Left lung (tissue), 4 donors: ENCODE measurements at regions not wholly inside any gene's neighbourhood (a gene's known extent, or its start where the extent isn't known, plus 50 kb on each side); places are given as distances from the start of the nearest gene placed in this dataset.

Experiments used
- ATAC-seq: fragments of 200-7000 bp; cut with Tn5 transposase; one replicate; pipeline ENCODE4 v1.9.1; 2020; ENCODE audit warnings: moderate library complexity
- DNase-seq, 4 donors: peaks; one replicate each; pipeline ENCODE4 v3.0.0-alpha.2; 2013 to 2020
- H3K27ac ChIP-seq, 2 donors: fragments of 200-600 bp; sonication (generic) in 1 of 2; one replicate each; pipeline versions ENCODE4 v1.5.0 to v1.8.0; 2020 to 2021
- H3K27me3 ChIP-seq, 2 donors: fragments of 200-600 bp; sonication (generic) in 1 of 2; one replicate each; pipeline versions ENCODE4 v1.5.0 to v1.8.0; 2020 to 2021
- H3K36me3 ChIP-seq, 2 donors: fragments of 200-600 bp; sonication (generic) in 1 of 2; one replicate each; pipeline versions ENCODE4 v1.5.0 to v1.8.0; 2020 to 2021
- H3K4me1 ChIP-seq, 2 donors: fragments of 200-600 bp; one replicate each; pipeline ENCODE4 v1.8.0; 2021
- H3K4me3 ChIP-seq, 2 donors: fragments of 200-600 bp; sonication (generic) in 1 of 2; one replicate each; pipeline versions ENCODE4 v1.5.0 to v1.8.0; 2020 to 2021; ENCODE audit warnings: mild to moderate bottlenecking in 1 of 2
- H3K9me3 ChIP-seq, 2 donors: fragments of 200-600 bp; sonication (generic) in 1 of 2; one replicate each; pipeline versions ENCODE4 v1.5.0 to v1.8.0; 2020 to 2021
- intact Hi-C, 2 donors: fragments of 100-400 bp; cut with DNase I; formaldehyde crosslinking; loops; one replicate each; pipeline versions ENCODE4 v1.11.2 to v1.14.2; 2022
- TF ChIP-seq, protein P1 (sequence below), 2 donors: fragments of 200-600 bp; sonication (generic) in 1 of 2; IDR thresholded peaks; one replicate each; pipeline versions ENCODE4 v1.5.0 to v1.8.0; 2021; ENCODE audit warnings: antibody characterized with exemption in 2 of 2
- donor health status: DM: no; HTN: yes; CAD: no.
- donor health status: DM: no; HTN: no; CAD: no.

DNA sequence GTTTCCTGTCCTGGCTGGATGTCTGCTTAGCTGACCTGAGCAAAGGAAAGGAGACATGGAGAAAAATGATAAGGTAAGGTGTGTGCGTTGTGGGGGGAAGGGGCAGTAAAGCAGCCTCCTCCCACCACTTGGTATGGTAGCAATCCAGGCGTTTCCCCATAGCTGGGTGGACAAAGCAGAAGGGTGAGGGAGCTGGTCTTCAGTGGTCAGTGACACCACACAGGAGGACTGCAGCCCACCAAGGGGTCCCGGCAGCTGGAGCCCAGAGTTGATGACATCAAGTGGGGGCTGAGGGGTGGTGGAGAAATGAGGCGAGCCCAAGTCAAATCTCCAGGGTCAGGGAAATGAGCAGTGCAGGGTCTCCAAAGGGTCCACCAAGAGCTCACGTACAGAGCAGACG is 69.3 kb upstream of the LRRN2 start:
- H3K27me3 ChIP-seq, result peaks cover 0 to 12% of the 10 kb centered on the region in 2 donors
- no peaks in the 10 kb centered on the region for H3K4me1 ChIP-seq
- H3K27ac ChIP-seq, result no peak overlapping the region
- H3K36me3 ChIP-seq, result no peaks in the 10 kb centered on the region
- TF ChIP-seq, protein P1, sequence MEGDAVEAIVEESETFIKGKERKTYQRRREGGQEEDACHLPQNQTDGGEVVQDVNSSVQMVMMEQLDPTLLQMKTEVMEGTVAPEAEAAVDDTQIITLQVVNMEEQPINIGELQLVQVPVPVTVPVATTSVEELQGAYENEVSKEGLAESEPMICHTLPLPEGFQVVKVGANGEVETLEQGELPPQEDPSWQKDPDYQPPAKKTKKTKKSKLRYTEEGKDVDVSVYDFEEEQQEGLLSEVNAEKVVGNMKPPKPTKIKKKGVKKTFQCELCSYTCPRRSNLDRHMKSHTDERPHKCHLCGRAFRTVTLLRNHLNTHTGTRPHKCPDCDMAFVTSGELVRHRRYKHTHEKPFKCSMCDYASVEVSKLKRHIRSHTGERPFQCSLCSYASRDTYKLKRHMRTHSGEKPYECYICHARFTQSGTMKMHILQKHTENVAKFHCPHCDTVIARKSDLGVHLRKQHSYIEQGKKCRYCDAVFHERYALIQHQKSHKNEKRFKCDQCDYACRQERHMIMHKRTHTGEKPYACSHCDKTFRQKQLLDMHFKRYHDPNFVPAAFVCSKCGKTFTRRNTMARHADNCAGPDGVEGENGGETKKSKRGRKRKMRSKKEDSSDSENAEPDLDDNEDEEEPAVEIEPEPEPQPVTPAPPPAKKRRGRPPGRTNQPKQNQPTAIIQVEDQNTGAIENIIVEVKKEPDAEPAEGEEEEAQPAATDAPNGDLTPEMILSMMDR (IDR thresholded peaks at IDR 0.05), result no peak
- DNase-seq (no peak), ATAC-seq (no peak)
- intact Hi-C loops, result no loop called here
- no peak overlapping the region for H3K4me3 ChIP-seq
- no peaks in the 10 kb centered on the region for H3K9me3 ChIP-seq

DNA sequence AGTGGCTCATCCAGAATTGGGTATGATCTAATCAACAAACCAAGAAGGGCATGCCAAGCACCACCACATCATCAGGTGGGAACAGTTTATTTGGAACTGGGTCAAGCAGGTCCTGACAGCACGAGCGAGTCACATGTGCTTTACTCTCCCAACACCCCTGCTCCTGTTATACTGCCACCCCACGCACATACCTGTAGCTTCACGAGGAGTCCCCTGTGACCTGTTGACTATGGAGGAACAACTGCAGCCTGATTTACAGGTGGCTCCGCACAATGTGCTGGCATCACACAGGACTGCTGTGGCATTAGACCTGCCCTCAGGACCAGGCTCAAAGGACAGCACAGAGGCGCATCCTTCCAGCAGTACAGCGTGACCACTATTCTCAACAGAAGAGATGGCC is 70.8 kb upstream of the LRRN2 start:
- H3K9me3 ChIP-seq, result no peaks in the 10 kb centered on the region
- no peak overlapping the region for H3K4me3 ChIP-seq
- TF ChIP-seq, protein P1 (IDR thresholded peaks at IDR 0.05), result no peak
- H3K27me3 ChIP-seq, result peaks cover 0 to 12% of the 10 kb centered on the region in 2 donors
- no peak for ATAC-seq
- H3K4me1 ChIP-seq, result no peaks in the 10 kb centered on the region
- DNase-seq, result no peak
- H3K36me3 ChIP-seq, result no peaks in the 10 kb centered on the region
- no peak overlapping the region for H3K27ac ChIP-seq
- intact Hi-C loops, result no loop called here

DNA sequence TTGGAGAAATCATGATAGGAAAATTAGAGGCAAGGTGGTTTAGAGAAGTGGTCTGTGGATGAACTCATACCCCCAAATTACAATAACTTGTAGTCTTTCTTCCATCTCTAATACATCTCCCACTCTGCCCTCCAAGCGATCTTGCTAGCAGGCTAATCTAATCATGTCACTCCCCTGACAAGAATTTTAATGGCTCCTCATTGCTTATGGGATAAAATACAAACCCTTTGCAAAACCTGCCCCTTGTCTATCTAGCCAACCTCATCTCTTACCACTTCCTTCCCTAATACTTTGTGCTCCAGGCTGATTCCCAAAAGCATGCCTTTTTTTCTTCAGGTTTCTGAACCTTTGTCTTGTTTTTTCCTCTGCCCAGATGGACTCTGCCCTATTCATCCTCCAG is 71.3 kb upstream of the LRRN2 start:
- no peaks in the 10 kb centered on the region for H3K9me3 ChIP-seq
- DNase-seq (no peak), ATAC-seq (no peak)
- TF ChIP-seq, protein P1 (IDR thresholded peaks at IDR 0.05), result no peak
- H3K27me3 ChIP-seq, result peaks cover 0 to 12% of the 10 kb centered on the region in 2 donors
- H3K4me1 ChIP-seq, result no peaks in the 10 kb centered on the region
- H3K4me3 ChIP-seq, result no peak overlapping the region
- H3K27ac ChIP-seq, result no peak overlapping the region
- no peaks in the 10 kb centered on the region for H3K36me3 ChIP-seq
- intact Hi-C loops, result no loop called here

DNA sequence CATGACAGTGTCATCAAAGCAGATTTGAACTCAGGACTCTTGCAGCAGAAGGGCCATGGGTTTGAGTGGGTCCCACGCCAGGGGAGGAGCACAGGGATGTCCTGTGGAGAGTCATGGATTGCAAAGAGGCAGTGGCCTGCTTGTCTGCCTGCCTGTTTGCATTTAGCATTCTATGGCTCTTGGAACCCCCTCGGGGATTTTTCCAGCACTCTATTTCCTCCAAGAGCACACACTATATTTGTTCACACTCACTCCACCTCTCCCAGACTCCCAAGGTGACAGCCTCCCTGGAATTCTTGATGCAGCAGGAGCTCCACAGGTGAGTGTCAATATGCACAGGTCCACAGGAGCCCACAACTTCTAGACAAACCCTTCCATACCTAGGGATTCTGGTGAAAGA is 73.1 kb upstream of the LRRN2 start:
- no peak for ATAC-seq
- peaks cover 0 to 3% of the 10 kb centered on the region in 2 donors for H3K9me3 ChIP-seq

DNA sequence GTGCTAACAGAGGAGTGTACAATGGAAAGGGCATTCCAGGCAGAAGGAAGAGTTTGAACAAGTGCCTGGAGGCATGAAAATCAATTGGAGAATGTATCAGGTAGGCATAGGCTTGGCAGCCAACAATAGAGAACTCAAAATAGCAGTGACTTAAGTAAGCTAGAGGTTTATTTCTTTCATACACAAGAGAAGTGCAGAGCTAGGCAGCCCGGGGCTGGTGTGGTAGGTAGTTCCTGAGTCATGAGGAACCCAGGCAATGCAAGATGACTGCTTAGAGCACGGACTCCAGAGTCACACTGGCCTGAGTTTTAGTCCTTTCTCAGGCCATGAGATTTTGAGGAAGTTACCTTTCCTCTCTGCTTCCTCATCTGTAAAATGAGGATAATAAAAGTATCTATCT is 74.8 kb upstream of the LRRN2 start:
- Histone ChIP-seq H3K4me3 (no peak overlapping the region), H3K36me3 (no peaks in the 10 kb centered on the region), H3K9me3 (peaks cover 0 to 3% of the 10 kb centered on the region in 2 donors), H3K27me3 (peaks cover 0 to 2% of the 10 kb centered on the region in 2 donors), H3K4me1 (peaks cover 0 to 8% of the 10 kb centered on the region in 2 donors), H3K27ac (no peak overlapping the region)
- DNase-seq (no peak), ATAC-seq (no peak)
- intact Hi-C loops, result loop anchor here in 1 of 2 donors (10.0 kb wide), 1 partner anchor 186 kb away; no protein-coding TSS in a partner anchor
- TF ChIP-seq, protein P1 (IDR thresholded peaks at IDR 0.05), result no peak

More for the DNA sequence above, 73.1 kb upstream of the LRRN2 start:
- intact Hi-C loops, result no loop called here
- H3K4me3 ChIP-seq, result no peak overlapping the region
- peaks cover 0 to 1% of the 10 kb centered on the region in 2 donors for H3K4me1 ChIP-seq
- TF ChIP-seq, protein P1 (IDR thresholded peaks at IDR 0.05), result no peak
- H3K27me3 ChIP-seq, result peaks cover 0 to 6% of the 10 kb centered on the region in 2 donors
- DNase-seq, result no peak
- H3K27ac ChIP-seq, result no peak overlapping the region
- H3K36me3 ChIP-seq, result no peaks in the 10 kb centered on the region
